ENCODE measurements at regions not wholly inside any gene's neighbourhood (a gene's known extent, or its start where the extent isn't known, plus 50 kb on each side); places are given as distances from the start of the nearest gene placed in this dataset.

- TF ChIP-seq, protein P1, sequence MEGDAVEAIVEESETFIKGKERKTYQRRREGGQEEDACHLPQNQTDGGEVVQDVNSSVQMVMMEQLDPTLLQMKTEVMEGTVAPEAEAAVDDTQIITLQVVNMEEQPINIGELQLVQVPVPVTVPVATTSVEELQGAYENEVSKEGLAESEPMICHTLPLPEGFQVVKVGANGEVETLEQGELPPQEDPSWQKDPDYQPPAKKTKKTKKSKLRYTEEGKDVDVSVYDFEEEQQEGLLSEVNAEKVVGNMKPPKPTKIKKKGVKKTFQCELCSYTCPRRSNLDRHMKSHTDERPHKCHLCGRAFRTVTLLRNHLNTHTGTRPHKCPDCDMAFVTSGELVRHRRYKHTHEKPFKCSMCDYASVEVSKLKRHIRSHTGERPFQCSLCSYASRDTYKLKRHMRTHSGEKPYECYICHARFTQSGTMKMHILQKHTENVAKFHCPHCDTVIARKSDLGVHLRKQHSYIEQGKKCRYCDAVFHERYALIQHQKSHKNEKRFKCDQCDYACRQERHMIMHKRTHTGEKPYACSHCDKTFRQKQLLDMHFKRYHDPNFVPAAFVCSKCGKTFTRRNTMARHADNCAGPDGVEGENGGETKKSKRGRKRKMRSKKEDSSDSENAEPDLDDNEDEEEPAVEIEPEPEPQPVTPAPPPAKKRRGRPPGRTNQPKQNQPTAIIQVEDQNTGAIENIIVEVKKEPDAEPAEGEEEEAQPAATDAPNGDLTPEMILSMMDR (IDR thresholded peaks at IDR 0.05) = no peak
- TF ChIP-seq POLR2A (IDR thresholded peaks at IDR 0.05) = no peak
These were observed 335.8 kb upstream of the GOLIM4 start for GRCh38 chr3:168431491-168431890.

All from right lobe of liver (tissue), 4 donors.